ENCODE measurements at regions not wholly inside any gene's neighbourhood (a gene's known extent, or its start where the extent isn't known, plus 50 kb on each side); places are given as distances from the start of the nearest gene placed in this dataset.

- TF ChIP-seq, protein P1, sequence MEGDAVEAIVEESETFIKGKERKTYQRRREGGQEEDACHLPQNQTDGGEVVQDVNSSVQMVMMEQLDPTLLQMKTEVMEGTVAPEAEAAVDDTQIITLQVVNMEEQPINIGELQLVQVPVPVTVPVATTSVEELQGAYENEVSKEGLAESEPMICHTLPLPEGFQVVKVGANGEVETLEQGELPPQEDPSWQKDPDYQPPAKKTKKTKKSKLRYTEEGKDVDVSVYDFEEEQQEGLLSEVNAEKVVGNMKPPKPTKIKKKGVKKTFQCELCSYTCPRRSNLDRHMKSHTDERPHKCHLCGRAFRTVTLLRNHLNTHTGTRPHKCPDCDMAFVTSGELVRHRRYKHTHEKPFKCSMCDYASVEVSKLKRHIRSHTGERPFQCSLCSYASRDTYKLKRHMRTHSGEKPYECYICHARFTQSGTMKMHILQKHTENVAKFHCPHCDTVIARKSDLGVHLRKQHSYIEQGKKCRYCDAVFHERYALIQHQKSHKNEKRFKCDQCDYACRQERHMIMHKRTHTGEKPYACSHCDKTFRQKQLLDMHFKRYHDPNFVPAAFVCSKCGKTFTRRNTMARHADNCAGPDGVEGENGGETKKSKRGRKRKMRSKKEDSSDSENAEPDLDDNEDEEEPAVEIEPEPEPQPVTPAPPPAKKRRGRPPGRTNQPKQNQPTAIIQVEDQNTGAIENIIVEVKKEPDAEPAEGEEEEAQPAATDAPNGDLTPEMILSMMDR (IDR thresholded peaks at IDR 0.05) = no peak
- TF ChIP-seq POLR2A (IDR thresholded peaks at IDR 0.05) = no peak
Measured at GRCh38 chr7:106371629-106372028, 86.8 kb upstream of the NAMPT start.

All from body of pancreas (tissue), 4 donors.